Endothelial cell of umbilical vein (primary cell): ENCODE measurements at regions not wholly inside any gene's neighbourhood (a gene's known extent, or its start where the extent isn't known, plus 50 kb on each side); places are given as distances from the start of the nearest gene placed in this dataset.

Experiments
- BruUV-seq: library from RNA; stranded (reverse); fragments of 400-500 nt; replicated peaks from 2 replicates; lab custom pipeline; 2021; lab: Mats Ljungman, UMichigan
- CTCF ChIA-PET: fragments of 300-600, 350-600 bp; sonication (Branson Sonifier 250); formaldehyde crosslinking; loops from one replicate; lab custom pipeline; 2021; ENCODE audit warnings: antibody characterized with exemption, inconsistent platforms; lab: Charles Lee
- POLR2A ChIA-PET: fragments of 300-600, 350-600 bp; sonication (Branson Sonifier 250); formaldehyde crosslinking; loops from one replicate; lab custom pipeline; 2021; ENCODE audit warnings: antibody characterized with exemption, inconsistent platforms; lab: Charles Lee
- DNase-seq: peaks from one replicate; pipeline ENCODE4 v3.0.0-alpha.2; 2011; ENCODE audit warnings: low read depth, low spot score
- FAIRE-seq: peaks from 2 replicates; lab custom pipeline; 2011; peaks lifted over from hg19 to GRCh38; lab: Jason Lieb, UNC
- H2AFZ ChIP-seq: 2 replicates; pipeline ENCODE4 v1.6.0; 2012; ENCODE audit warnings: low read depth, low read length, control low read depth, inconsistent platforms
- H3K27ac ChIP-seq: 2 replicates; pipeline ENCODE4 v1.5.1; 2011; ENCODE audit warnings: low read depth, mild to moderate bottlenecking, control low read depth, low read length, moderate library complexity; ENCODE audit not compliant: insufficient read depth
- H3K27me3 ChIP-seq, 2 experiments: 2 replicates each; pipeline versions ENCODE4 v1.6.0 to v1.6.1; 2011; ENCODE audit warnings: low read length in 2 of 2, mixed read lengths in 1 of 2; ENCODE audit not compliant: control insufficient read depth in 2 of 2, insufficient read depth in 2 of 2
- H3K36me3 ChIP-seq, 2 experiments: 2 replicates in 1 of 2; 3 replicates in 1 of 2; pipeline ENCODE4 v1.5.1; 2011; ENCODE audit warnings: low read length in 2 of 2, mild to moderate bottlenecking in 1 of 2, moderate library complexity in 1 of 2; ENCODE audit not compliant: control insufficient read depth in 2 of 2, insufficient read depth in 2 of 2; ENCODE audit errors: extremely low read depth in 1 of 2
- H3K4me1 ChIP-seq: 3 replicates; pipeline ENCODE4 v1.5.1; 2011; ENCODE audit warnings: mild to moderate bottlenecking, low read length; ENCODE audit not compliant: control insufficient read depth, insufficient read depth; ENCODE audit errors: extremely low read depth
- H3K4me2 ChIP-seq: 2 replicates; pipeline ENCODE4 v1.6.1; 2011; ENCODE audit warnings: low read length, control low read depth, mixed read lengths; ENCODE audit not compliant: insufficient read depth
- H3K4me3 ChIP-seq, 3 experiments: fragments of 200-600 bp in 1 of 3; sonication (generic), shearing (Covaris generic) in 1 of 3; replicated peaks in 1 of 3; 2 replicates each; pipeline ENCODE4 v1.5.1; 2011 to 2016; ENCODE audit warnings: control low read depth in 3 of 3, low read length in 3 of 3, mild to moderate bottlenecking in 2 of 3, inconsistent platforms in 1 of 3, low read depth in 1 of 3, moderate library complexity in 1 of 3; ENCODE audit not compliant: insufficient read depth in 1 of 3
- H3K79me2 ChIP-seq: 2 replicates; pipeline ENCODE4 v1.6.0; 2012; ENCODE audit warnings: low read length, inconsistent platforms; ENCODE audit not compliant: control insufficient read depth, insufficient read depth
- H3K9ac ChIP-seq: replicated peaks from 2 replicates; pipeline ENCODE3; 2011; ENCODE audit warnings: low read length, control low read depth; ENCODE audit not compliant: insufficient read depth; ENCODE audit errors: extremely low read depth
- H3K9me1 ChIP-seq: replicated peaks from 3 replicates; pipeline ENCODE4 v1.6.0; 2011; ENCODE audit warnings: mild to moderate bottlenecking, low read length; ENCODE audit not compliant: control insufficient read depth, insufficient read depth; ENCODE audit errors: extremely low read depth
- H3K9me3 ChIP-seq: replicated peaks from 2 replicates; pipeline ENCODE4 v1.5.1; 2012; ENCODE audit warnings: low read length, inconsistent platforms; ENCODE audit not compliant: control insufficient read depth, insufficient read depth
- H4K20me1 ChIP-seq: replicated peaks from 2 replicates; pipeline ENCODE3; 2011; ENCODE audit warnings: mild to moderate bottlenecking, low read length; ENCODE audit not compliant: control insufficient read depth, insufficient read depth; ENCODE audit errors: extremely low read depth
- CTCF ChIP-seq, 2 donors: IDR thresholded peaks; 1 replicate in 1 of 2; 2 replicates in 1 of 2; pipeline ENCODE4 v1.5.1; 2011; ENCODE audit warnings: low read length in 2 of 2, mild to moderate bottlenecking in 2 of 2, moderate library complexity in 2 of 2, control low read depth in 1 of 2, inconsistent platforms in 1 of 2, low read depth in 1 of 2; ENCODE audit not compliant: insufficient read depth in 1 of 2; ENCODE audit errors: extremely low read depth in 1 of 2
- EZH2 ChIP-seq: IDR thresholded peaks from 2 replicates; pipeline ENCODE4 v1.6.1; 2012; ENCODE audit warnings: borderline replicate concordance, low read depth, mild to moderate bottlenecking, moderate library complexity, low read length, inconsistent platforms; ENCODE audit not compliant: severe bottlenecking
- FOS ChIP-seq: IDR thresholded peaks from 2 replicates; pipeline ENCODE4 v1.6.1; 2011; ENCODE audit warnings: mild to moderate bottlenecking, low read length, moderate library complexity, borderline replicate concordance; ENCODE audit not compliant: insufficient read depth
- GATA2 ChIP-seq: IDR thresholded peaks from 2 replicates; pipeline ENCODE4 v1.7.0; 2011; ENCODE audit warnings: low read depth, mild to moderate bottlenecking, moderate library complexity, mixed read lengths, low read length; ENCODE audit not compliant: insufficient read length, insufficient read depth
- JUN ChIP-seq: IDR thresholded peaks from 2 replicates; pipeline ENCODE4 v1.6.1; 2011; ENCODE audit warnings: borderline replicate concordance, low read depth; ENCODE audit not compliant: insufficient read length, insufficient read depth
- MAX ChIP-seq: IDR thresholded peaks from 2 replicates; pipeline ENCODE4 v1.6.1; 2011; ENCODE audit not compliant: insufficient read depth, insufficient read length
- MYC ChIP-seq: IDR thresholded peaks from one replicate; pipeline ENCODE4 v1.6.1; 2011; ENCODE audit warnings: mild to moderate bottlenecking, low read depth, low read length
- POLR2A ChIP-seq: IDR thresholded peaks from 2 replicates; pipeline ENCODE4 v1.6.1; 2012; ENCODE audit warnings: low read depth, mild to moderate bottlenecking, control low read depth, low read length
- POLR2AphosphoS5 ChIP-seq: IDR thresholded peaks from 2 replicates; pipeline ENCODE4 v1.6.1; 2012; ENCODE audit warnings: low read depth, mild to moderate bottlenecking, control low read depth, low read length, moderate library complexity; ENCODE audit not compliant: insufficient read depth
- dilution Hi-C: fragments of 300-500 bp; cut with MboI; formaldehyde crosslinking; loops from one replicate; pipeline ENCODE4 v1.15.0; 2019; ENCODE audit warnings: low sequenced_read_pairs; ENCODE audit not compliant: extremely low pct_ligation_motif_present
- intact Hi-C: fragments of 100-400 bp; cut with micrococcal nuclease; formaldehyde crosslinking; loops from one replicate; pipeline ENCODE4 v1.10.0; 2022

GRCh38 chr11:105361651-105362050 lies 222.1 kb upstream of the CARD18 start:
- H2AFZ ChIP-seq, result no peak overlapping the region
- H3K9me3 ChIP-seq, result no peaks in the 10 kb centered on the region
- DNase-seq (no peak), FAIRE-seq (no peak)
- no peak overlapping the region for H3K4me3 ChIP-seq
- H4K20me1 ChIP-seq, result no peaks in the 10 kb centered on the region
- dilution Hi-C loops, result no loop called here
- H3K79me2 ChIP-seq, result no peaks in the 10 kb centered on the region
- TF ChIP-seq EZH2 (no peak), CTCF (IDR thresholded peaks at IDR 0.05; ENCODE audit: extremely low read depth in 1 of 2, insufficient read depth in 1 of 2, low read depth in 1 of 2, low read length in 2 of 2) (no peak), JUN (no peak), POLR2A (no peak), MAX (no peak), MYC (no peak), GATA2 (no peak), FOS (no peak), POLR2AphosphoS5 (no peak)
- intact Hi-C loops, result no loop called here
- no peak overlapping the region for H3K27ac ChIP-seq
- ChIA-PET CTCF (interaction anchor here (0.8 to 1.4 kb wide), 3 partner anchors 10 to 21 kb away, joined by 3 to 4 read pairs (median 3); no protein-coding TSS in a partner anchor), POLR2A (no interaction called here)
- no peak overlapping the region for H3K4me2 ChIP-seq
- H3K4me1 ChIP-seq, result no peaks in the 10 kb centered on the region
- BruUV-seq, result no TSS peak
- no peaks in the 10 kb centered on the region for H3K27me3 ChIP-seq
- H3K36me3 ChIP-seq, result no peaks in the 10 kb centered on the region
- no peak overlapping the region for H3K9ac ChIP-seq
- no peaks in the 10 kb centered on the region for H3K9me1 ChIP-seq
